Activated CD8-positive, alpha-beta T cell treated with anti-CD3 and anti-CD28 coated beads, Interleukin-2, amount 10 ng/mL, durations not matched to agents 7 days and 5 days (primary cell): ENCODE measurements at regions not wholly inside any gene's neighbourhood (a gene's known extent, or its start where the extent isn't known, plus 50 kb on each side); places are given as distances from the start of the nearest gene placed in this dataset.

Source experiments
- ATAC-seq: fragments of 150-1000 bp; cut with Tn5 transposase; one replicate; pipeline ENCODE4 v1.10.0; 2021; ENCODE audit warnings: moderate library complexity
- CTCF ChIA-PET: fragments of 350-600 bp; sonication (Branson Sonifier 250); formaldehyde crosslinking; loops from one replicate; lab custom pipeline; 2021; ENCODE audit warnings: antibody characterized with exemption; lab: Charles Lee
- POLR2A ChIA-PET: fragments of 350-600 bp; sonication (Branson Sonifier 250); formaldehyde crosslinking; loops from one replicate; lab custom pipeline; 2021; ENCODE audit warnings: antibody characterized with exemption; lab: Charles Lee
- DNase-seq: peaks from one replicate; pipeline ENCODE4 v3.0.0-alpha.2; 2020
- H3K27ac Mint-ChIP-seq: one replicate; pipeline ENCODE4 v1.8.0; 2021; ENCODE audit warnings: mild to moderate bottlenecking, mixed read lengths
- H3K27me3 Mint-ChIP-seq: one replicate; pipeline ENCODE4 v1.8.0; 2021; ENCODE audit warnings: low read depth, mixed read lengths
- H3K36me3 Mint-ChIP-seq: one replicate; pipeline ENCODE4 v1.8.0; 2021; ENCODE audit warnings: low read depth, mixed read lengths
- H3K4me1 Mint-ChIP-seq: one replicate; pipeline ENCODE4 v1.8.0; 2021; ENCODE audit warnings: low read depth, mixed read lengths
- H3K4me3 Mint-ChIP-seq: one replicate; pipeline ENCODE4 v1.8.0; 2021; ENCODE audit warnings: mild to moderate bottlenecking, mixed read lengths
- H3K9me3 Mint-ChIP-seq: one replicate; pipeline ENCODE4 v1.8.0; 2022; ENCODE audit warnings: mixed read lengths; ENCODE audit not compliant: insufficient read depth

- no peak for ATAC-seq
- ChIA-PET POLR2A (no interaction called here), CTCF (no interaction called here)
- Mint-ChIP-seq H3K4me1 (no peaks in the 10 kb centered on the region), H3K27ac (no peak overlapping the region), H3K9me3 (no peaks in the 10 kb centered on the region), H3K36me3 (no peaks in the 10 kb centered on the region), H3K27me3 (no peaks in the 10 kb centered on the region), H3K4me3 (no peak overlapping the region)
- DNase-seq: no peak
Measured at GRCh38 chr5:109524555-109524954, 114.8 kb upstream of the PJA2 start.

- ChIA-PET CTCF (no interaction called here), POLR2A (no interaction called here)
- Mint-ChIP-seq H3K27ac (no peak overlapping the region), H3K27me3 (no peaks in the 10 kb centered on the region), H3K36me3 (no peaks in the 10 kb centered on the region), H3K4me1 (no peaks in the 10 kb centered on the region), H3K4me3 (no peak overlapping the region), H3K9me3 (no peaks in the 10 kb centered on the region)
- DNase-seq (no peak), ATAC-seq (no peak)
Measured at GRCh38 chr5:109524026-109524425, 114.3 kb upstream of the PJA2 start.

- ATAC-seq: no peak
- Mint-ChIP-seq H3K4me3 (no peak overlapping the region), H3K27me3 (no peaks in the 10 kb centered on the region), H3K9me3 (no peaks in the 10 kb centered on the region), H3K27ac (no peak overlapping the region), H3K36me3 (no peaks in the 10 kb centered on the region), H3K4me1 (no peaks in the 10 kb centered on the region)
- no peak for DNase-seq
- ChIA-PET CTCF (no interaction called here), POLR2A (no interaction called here)
Measured at GRCh38 chr5:109522404-109522803, 112.6 kb upstream of the PJA2 start.

- Mint-ChIP-seq H3K9me3 (no peaks in the 10 kb centered on the region), H3K4me3 (no peak overlapping the region), H3K4me1 (no peaks in the 10 kb centered on the region), H3K27me3 (no peaks in the 10 kb centered on the region), H3K36me3 (no peaks in the 10 kb centered on the region), H3K27ac (no peak overlapping the region)
- ChIA-PET POLR2A (no interaction called here), CTCF (no interaction called here)
- DNase-seq (no peak), ATAC-seq (no peak)
Measured at GRCh38 chr5:109519416-109519815, 109.6 kb upstream of the PJA2 start.

- Mint-ChIP-seq H3K9me3 (no peaks in the 10 kb centered on the region), H3K27ac (no peak overlapping the region), H3K36me3 (no peaks in the 10 kb centered on the region), H3K4me1 (no peaks in the 10 kb centered on the region), H3K27me3 (no peaks in the 10 kb centered on the region), H3K4me3 (no peak overlapping the region)
- no peak for DNase-seq
- ChIA-PET POLR2A (no interaction called here), CTCF (no interaction called here)
- ATAC-seq: no peak
Measured at GRCh38 chr5:109516390-109516789, 106.6 kb upstream of the PJA2 start.

GRCh38 chr5:109511980-109512734 lies 102.4 kb upstream of the PJA2 start:
- Mint-ChIP-seq H3K27ac (no peak overlapping the region), H3K27me3 (no peaks in the 10 kb centered on the region), H3K36me3 (no peaks in the 10 kb centered on the region), H3K4me1 (no peaks in the 10 kb centered on the region), H3K9me3 (no peaks in the 10 kb centered on the region), H3K4me3 (no peak overlapping the region)
- ChIA-PET POLR2A (no interaction called here), CTCF (no interaction called here)
- ATAC-seq (no peak), DNase-seq (no peak)

- DNase-seq (no peak), ATAC-seq (no peak)
- POLR2A ChIA-PET: no interaction called here
- no peaks in the 10 kb centered on the region for H3K36me3 Mint-ChIP-seq
- H3K4me3 Mint-ChIP-seq: no peak overlapping the region
- no peaks in the 10 kb centered on the region for H3K27me3 Mint-ChIP-seq
- H3K27ac Mint-ChIP-seq: no peak overlapping the region
- no peaks in the 10 kb centered on the region for H3K9me3 Mint-ChIP-seq
- H3K4me1 Mint-ChIP-seq: no peaks in the 10 kb centered on the region
- CTCF ChIA-PET: no interaction called here
Measured at GRCh38 chr5:109506556-109506955, 96.8 kb upstream of the PJA2 start.

GRCh38 chr5:109496112-109496511 lies 86.3 kb upstream of the PJA2 start:
- H3K4me1 Mint-ChIP-seq: no peaks in the 10 kb centered on the region
- peaks cover 8% of the 10 kb centered on the region for H3K27me3 Mint-ChIP-seq
- no peak overlapping the region for H3K4me3 Mint-ChIP-seq
- H3K36me3 Mint-ChIP-seq: no peaks in the 10 kb centered on the region
- ChIA-PET CTCF (no interaction called here), POLR2A (no interaction called here)
- H3K27ac Mint-ChIP-seq: no peak overlapping the region
- H3K9me3 Mint-ChIP-seq: no peaks in the 10 kb centered on the region
- ATAC-seq: no peak
- DNase-seq: no peak

GRCh38 chr5:109487753-109488420 lies 78.1 kb upstream of the PJA2 start:
- no peak for ATAC-seq
- Mint-ChIP-seq H3K4me1 (no peaks in the 10 kb centered on the region), H3K9me3 (no peaks in the 10 kb centered on the region), H3K27me3 (peaks cover 6% of the 10 kb centered on the region), H3K4me3 (no peak overlapping the region), H3K27ac (no peak overlapping the region), H3K36me3 (no peaks in the 10 kb centered on the region)
- DNase-seq: no peak
- CTCF ChIA-PET: no interaction called here
- POLR2A ChIA-PET: no interaction called here

- ATAC-seq (no peak), DNase-seq (no peak)
- CTCF ChIA-PET: no interaction called here
- no peak overlapping the region for H3K4me3 Mint-ChIP-seq
- H3K36me3 Mint-ChIP-seq: no peaks in the 10 kb centered on the region
- H3K27me3 Mint-ChIP-seq: peaks cover 2% of the 10 kb centered on the region
- no peak overlapping the region for H3K27ac Mint-ChIP-seq
- H3K9me3 Mint-ChIP-seq: no peaks in the 10 kb centered on the region
- H3K4me1 Mint-ChIP-seq: no peaks in the 10 kb centered on the region
- POLR2A ChIA-PET: no interaction called here
Measured at GRCh38 chr5:109486200-109486804, 76.5 kb upstream of the PJA2 start.

GRCh38 chr5:109485030-109485429 lies 75.3 kb upstream of the PJA2 start:
- H3K27me3 Mint-ChIP-seq: peaks cover 2% of the 10 kb centered on the region
- ChIA-PET CTCF (no interaction called here), POLR2A (no interaction called here)
- H3K36me3 Mint-ChIP-seq: no peaks in the 10 kb centered on the region
- DNase-seq (no peak), ATAC-seq (no peak)
- no peak overlapping the region for H3K27ac Mint-ChIP-seq
- no peaks in the 10 kb centered on the region for H3K9me3 Mint-ChIP-seq
- no peak overlapping the region for H3K4me3 Mint-ChIP-seq
- H3K4me1 Mint-ChIP-seq: no peaks in the 10 kb centered on the region

- DNase-seq: no peak
- Mint-ChIP-seq H3K27me3 (peaks cover 2% of the 10 kb centered on the region), H3K27ac (no peak overlapping the region), H3K36me3 (no peaks in the 10 kb centered on the region), H3K4me1 (no peaks in the 10 kb centered on the region), H3K9me3 (no peaks in the 10 kb centered on the region), H3K4me3 (no peak overlapping the region)
- ChIA-PET POLR2A (no interaction called here), CTCF (no interaction called here)
- ATAC-seq: no peak
Measured at GRCh38 chr5:109484597-109484996, 74.8 kb upstream of the PJA2 start.
